ENCODE measurements at regions not wholly inside any gene's neighbourhood (a gene's known extent, or its start where the extent isn't known, plus 50 kb on each side); places are given as distances from the start of the nearest gene placed in this dataset.

GRCh38 chr15:95176794-95177577 is 945.6 kb downstream of the MCTP2 start:
- TF ChIP-seq SP2 (CRISPR knock-in tag; IDR thresholded peaks at IDR 0.05) (no peak), LCORL (IDR thresholded peaks at IDR 0.05) (no peak), LCORL (CRISPR knock-in tag; IDR thresholded peaks at IDR 0.05) (no peak), CREM (IDR thresholded peaks at IDR 0.05) (no peak), CREM (CRISPR knock-in tag; IDR thresholded peaks at IDR 0.05) (no peak), ZNF234 (CRISPR knock-in tag; conservative IDR thresholded peaks at IDR 0.05) (no peak), ELK4 (CRISPR knock-in tag; IDR thresholded peaks at IDR 0.05; ENCODE audit: borderline replicate concordance) (no peak), ZNF383 (CRISPR knock-in tag; IDR thresholded peaks at IDR 0.05; ENCODE audit: borderline replicate concordance) (no peak), AFF4 (CRISPR knock-in tag; IDR thresholded peaks at IDR 0.05) (no peak), CBX1 (IDR thresholded peaks at IDR 0.05; ENCODE audit: low read depth) (no peak)
- TF ChIP-seq, protein P1, sequence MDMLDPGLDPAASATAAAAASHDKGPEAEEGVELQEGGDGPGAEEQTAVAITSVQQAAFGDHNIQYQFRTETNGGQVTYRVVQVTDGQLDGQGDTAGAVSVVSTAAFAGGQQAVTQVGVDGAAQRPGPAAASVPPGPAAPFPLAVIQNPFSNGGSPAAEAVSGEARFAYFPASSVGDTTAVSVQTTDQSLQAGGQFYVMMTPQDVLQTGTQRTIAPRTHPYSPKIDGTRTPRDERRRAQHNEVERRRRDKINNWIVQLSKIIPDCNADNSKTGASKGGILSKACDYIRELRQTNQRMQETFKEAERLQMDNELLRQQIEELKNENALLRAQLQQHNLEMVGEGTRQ (IDR thresholded peaks at IDR 0.05; ENCODE audit: low read depth, low read length) = no peak
- TF ChIP-seq, protein P1 (CRISPR knock-in tag; IDR thresholded peaks at IDR 0.05; ENCODE audit: borderline replicate concordance) = no peak
